SK-N-SH (cell line): ENCODE measurements at regions not wholly inside any gene's neighbourhood (a gene's known extent, or its start where the extent isn't known, plus 50 kb on each side); places are given as distances from the start of the nearest gene placed in this dataset.

Experiments used
- CHD2 ChIP-seq: fragments of 150-350 bp; IDR thresholded peaks from 2 replicates; pipeline ENCODE4 v1.6.1; 2018; ENCODE audit warnings: low read length; ENCODE audit not compliant: partially characterized antibody
- EZH2phosphoT487 ChIP-seq: fragments of 200-600 bp; sonication (generic); IDR thresholded peaks from 2 replicates; pipeline ENCODE4 v1.6.1; 2017; ENCODE audit warnings: low read depth, mixed run types, mild to moderate bottlenecking, antibody characterized with exemption, moderate library complexity, borderline replicate concordance
- MEF2A ChIP-seq: IDR thresholded peaks from 2 replicates; pipeline ENCODE4 v1.4.0; 2012; ENCODE audit warnings: low read depth, borderline replicate concordance
- POLR2AphosphoS5 ChIP-seq: IDR thresholded peaks from 2 replicates; pipeline ENCODE4 v1.6.1; 2012; ENCODE audit warnings: low read depth, low read length
- RAD21 ChIP-seq: IDR thresholded peaks from 2 replicates; pipeline ENCODE4 v1.6.1; 2012; ENCODE audit warnings: mild to moderate bottlenecking, low read length
- RCOR1 ChIP-seq: fragments of 150-350 bp; IDR thresholded peaks from 2 replicates; pipeline ENCODE4 v1.6.1; 2017; ENCODE audit warnings: antibody characterized with exemption, low read length
- TAF1 ChIP-seq: IDR thresholded peaks from 2 replicates; pipeline ENCODE4 v1.6.1; 2012; ENCODE audit warnings: low read depth, mild to moderate bottlenecking, low read length, moderate library complexity, borderline replicate concordance
- TCF12 ChIP-seq: IDR thresholded peaks from 2 replicates; pipeline ENCODE4 v1.4.0; 2012
- USF1 ChIP-seq: IDR thresholded peaks from 2 replicates; pipeline ENCODE4 v1.4.0; 2012; ENCODE audit warnings: low read depth, borderline replicate concordance
- TF ChIP-seq, protein P1 (sequence below): fragments of 200-600 bp; sonication (generic); IDR thresholded peaks from 2 replicates; pipeline ENCODE4 v1.6.1; 2017; ENCODE audit warnings: antibody characterized with exemption, mild to moderate bottlenecking, moderate library complexity

DNA sequence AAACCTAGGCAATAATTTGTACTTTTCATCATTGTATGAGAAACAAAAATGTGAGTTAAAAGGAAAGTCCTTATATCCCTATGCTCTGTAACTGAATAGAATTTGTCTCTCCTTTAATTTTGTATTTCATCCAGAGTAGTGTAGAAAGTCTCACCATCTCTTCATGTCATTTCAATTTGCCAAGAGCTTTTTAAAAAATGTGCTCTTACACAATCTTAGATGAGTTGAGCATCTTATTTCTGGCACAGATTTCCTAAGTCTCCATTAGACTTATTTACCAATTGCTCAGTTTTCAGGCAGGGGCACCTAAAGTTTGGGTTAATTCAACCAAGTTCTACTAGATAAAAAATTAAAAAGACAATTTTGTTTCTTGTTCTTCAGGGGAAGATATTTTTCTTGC lies 201.5 kb upstream of the RBMS3 start:
- no peak for TF ChIP-seq TAF1
- TF ChIP-seq, protein P1, sequence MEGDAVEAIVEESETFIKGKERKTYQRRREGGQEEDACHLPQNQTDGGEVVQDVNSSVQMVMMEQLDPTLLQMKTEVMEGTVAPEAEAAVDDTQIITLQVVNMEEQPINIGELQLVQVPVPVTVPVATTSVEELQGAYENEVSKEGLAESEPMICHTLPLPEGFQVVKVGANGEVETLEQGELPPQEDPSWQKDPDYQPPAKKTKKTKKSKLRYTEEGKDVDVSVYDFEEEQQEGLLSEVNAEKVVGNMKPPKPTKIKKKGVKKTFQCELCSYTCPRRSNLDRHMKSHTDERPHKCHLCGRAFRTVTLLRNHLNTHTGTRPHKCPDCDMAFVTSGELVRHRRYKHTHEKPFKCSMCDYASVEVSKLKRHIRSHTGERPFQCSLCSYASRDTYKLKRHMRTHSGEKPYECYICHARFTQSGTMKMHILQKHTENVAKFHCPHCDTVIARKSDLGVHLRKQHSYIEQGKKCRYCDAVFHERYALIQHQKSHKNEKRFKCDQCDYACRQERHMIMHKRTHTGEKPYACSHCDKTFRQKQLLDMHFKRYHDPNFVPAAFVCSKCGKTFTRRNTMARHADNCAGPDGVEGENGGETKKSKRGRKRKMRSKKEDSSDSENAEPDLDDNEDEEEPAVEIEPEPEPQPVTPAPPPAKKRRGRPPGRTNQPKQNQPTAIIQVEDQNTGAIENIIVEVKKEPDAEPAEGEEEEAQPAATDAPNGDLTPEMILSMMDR: no peak
- no peak for TF ChIP-seq RCOR1
- no peak for TF ChIP-seq POLR2AphosphoS5
- no peak for TF ChIP-seq CHD2
- no peak for TF ChIP-seq EZH2phosphoT487
- no peak for TF ChIP-seq USF1
- TF ChIP-seq TCF12: no peak
- no peak for TF ChIP-seq RAD21
- no peak for TF ChIP-seq MEF2A
